Keratinocyte (primary cell): ENCODE measurements at regions not wholly inside any gene's neighbourhood (a gene's known extent, or its start where the extent isn't known, plus 50 kb on each side); places are given as distances from the start of the nearest gene placed in this dataset.

Experiments used
- CTCF ChIP-seq, 3 experiments: IDR thresholded peaks in 1 of 3; conservative IDR thresholded peaks in 1 of 3; optimal IDR thresholded peaks in 1 of 3; 2 replicates in 2 of 3; 3 replicates in 1 of 3; pipeline versions ENCODE3 to v1.5.1; 2011; ENCODE audit warnings: low read length in 3 of 3, mild to moderate bottlenecking in 3 of 3, moderate library complexity in 2 of 3, control low read depth in 1 of 3, inconsistent platforms in 1 of 3; ENCODE audit not compliant: insufficient read depth in 2 of 3; ENCODE audit errors: extremely low read depth in 1 of 3
- EZH2 ChIP-seq: IDR thresholded peaks from one replicate; pipeline ENCODE4 v1.6.1; 2012; ENCODE audit warnings: inconsistent platforms, mild to moderate bottlenecking, low read length, moderate library complexity

- TF ChIP-seq CTCF (optimal IDR thresholded peaks at IDR 0.05 in 1 of 3, IDR thresholded peaks at IDR 0.05 in 1 of 3, conservative IDR thresholded peaks at IDR 0.05 in 1 of 3; ENCODE audit: extremely low read depth in 1 of 3, insufficient read depth in 2 of 3, low read length in 3 of 3) = no peak
- no peak for TF ChIP-seq EZH2
Observed at GRCh38 chr3:127072221-127072771, 89.4 kb downstream of the PLXNA1 start.
